SH-SY5Y (cell line): ENCODE measurements at regions not wholly inside any gene's neighbourhood (a gene's known extent, or its start where the extent isn't known, plus 50 kb on each side); places are given as distances from the start of the nearest gene placed in this dataset.

Source experiments
- GATA2 ChIP-seq: IDR thresholded peaks from 2 replicates; pipeline ENCODE4 v1.6.1; 2011; ENCODE audit warnings: mild to moderate bottlenecking, low read depth, low read length
- GATA3 ChIP-seq: IDR thresholded peaks from 2 replicates; pipeline ENCODE4 v1.6.1; 2011; ENCODE audit warnings: low read depth, mild to moderate bottlenecking, low read length, moderate library complexity

DNA sequence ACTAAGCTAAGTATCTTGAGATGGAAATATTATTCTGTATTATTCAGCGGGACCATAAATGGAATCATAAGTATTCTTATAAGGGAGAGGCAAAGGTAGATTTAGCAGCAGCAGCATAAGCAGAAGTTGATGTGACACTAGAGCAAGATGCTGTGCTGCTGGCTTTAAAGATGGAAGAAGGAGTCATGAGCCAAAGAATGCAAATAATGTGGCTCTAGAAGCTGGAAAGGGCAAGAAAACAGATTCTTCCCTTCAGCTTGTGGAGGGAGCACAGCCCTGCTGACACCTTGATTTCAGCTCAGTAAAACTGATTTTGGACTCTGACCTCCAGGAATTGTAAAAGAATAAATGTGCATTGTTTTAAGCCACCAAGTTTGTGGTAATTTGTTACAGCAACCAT is 144.2 kb upstream of the ANKRD28 start:
- TF ChIP-seq GATA3 (no peak), GATA2 (no peak)
